B cell (primary cell): ENCODE measurements at regions not wholly inside any gene's neighbourhood (a gene's known extent, or its start where the extent isn't known, plus 50 kb on each side); places are given as distances from the start of the nearest gene placed in this dataset.

Experiments used
- ATAC-seq: fragments of 200-7000 bp; cut with Tn5 transposase; one replicate; pipeline ENCODE4 v1.10.0; 2021; ENCODE audit warnings: low read depth, mild to moderate bottlenecking, moderate number of reproducible peaks, moderate library complexity
- CTCF ChIA-PET: fragments of 350-600 bp; sonication (Branson Sonifier 250); formaldehyde crosslinking; loops from one replicate; lab custom pipeline; 2021; ENCODE audit warnings: antibody characterized with exemption, inconsistent platforms; lab: Charles Lee
- POLR2A ChIA-PET: fragments of 350-600 bp; sonication (Branson Sonifier 250); formaldehyde crosslinking; loops from one replicate; lab custom pipeline; 2021; ENCODE audit warnings: antibody characterized with exemption; lab: Charles Lee
- DNase-seq: peaks from one replicate; pipeline ENCODE4 v3.0.0; 2013
- H2AFZ ChIP-seq: 2 replicates; pipeline ENCODE4 v1.6.1; 2012; ENCODE audit warnings: mild to moderate bottlenecking, low read depth, low read length; ENCODE audit not compliant: insufficient read depth, poor library complexity, severe bottlenecking
- H3K27ac ChIP-seq, 2 donors: 1 replicate in 1 of 2; 2 replicates in 1 of 2; pipeline ENCODE4 v1.5.1; 2012 to 2013; ENCODE audit warnings: low read length in 2 of 2, mild to moderate bottlenecking in 2 of 2, moderate library complexity in 1 of 2
- H3K27me3 ChIP-seq, 4 experiments: fragments of 200-600 bp in 1 of 4; sonication (generic) in 1 of 4; replicated peaks in 1 of 4; 1 replicate in 2 of 4; 2 replicates in 2 of 4; pipeline versions ENCODE4 v1.6.1 to v1.7.0; 2013 to 2016; ENCODE audit warnings: low read length in 3 of 4, mild to moderate bottlenecking in 2 of 4, mixed read lengths in 1 of 4, moderate library complexity in 1 of 4; ENCODE audit not compliant: insufficient read depth in 4 of 4, control insufficient read depth in 3 of 4; ENCODE audit errors: control extremely low read depth in 1 of 4
- H3K36me3 ChIP-seq, 2 experiments: replicated peaks in 1 of 2; 1 replicate in 1 of 2; 2 replicates in 1 of 2; pipeline versions ENCODE4 v1.6.1 to v1.7.1; 2013; ENCODE audit warnings: low read length in 1 of 2; ENCODE audit not compliant: insufficient read depth in 2 of 2, control insufficient read depth in 1 of 2; ENCODE audit errors: control extremely low read depth in 1 of 2, extremely low read depth in 1 of 2
- H3K4me1 ChIP-seq, 2 donors: fragments of 200-600 bp in 1 of 2; sonication (generic) in 1 of 2; 1 replicate in 1 of 2; 2 replicates in 1 of 2; pipeline versions ENCODE4 v1.5.1 to v1.6.1; 2013 to 2017; ENCODE audit warnings: low read length in 2 of 2; ENCODE audit not compliant: control insufficient read depth in 2 of 2, insufficient read depth in 2 of 2
- H3K4me2 ChIP-seq: replicated peaks from 2 replicates; pipeline ENCODE3; 2012; ENCODE audit warnings: mild to moderate bottlenecking, low read depth, low read length; ENCODE audit not compliant: poor library complexity, severe bottlenecking
- H3K4me3 ChIP-seq, 5 experiments: fragments of 200-600 bp in 1 of 5; sonication (generic) in 1 of 5; 1 replicate in 3 of 5; 2 replicates in 2 of 5; pipeline versions ENCODE4 v1.5.1 to v1.7.0; 2011 to 2016; ENCODE audit warnings: low read length in 4 of 5, mild to moderate bottlenecking in 4 of 5, low read depth in 2 of 5, control low read depth in 1 of 5, moderate library complexity in 1 of 5; ENCODE audit not compliant: insufficient read depth in 1 of 5; ENCODE audit errors: control extremely low read depth in 1 of 5, extremely low read depth in 1 of 5
- H3K79me2 ChIP-seq: fragments of 200-600 bp; sonication (generic); one replicate; pipeline ENCODE4 v1.6.0; 2016; ENCODE audit warnings: low read length; ENCODE audit not compliant: control insufficient read depth, insufficient read depth
- H3K9ac ChIP-seq: fragments of 200-600 bp; sonication (generic); 2 replicates; pipeline ENCODE4 v1.6.1; 2017; ENCODE audit warnings: mild to moderate bottlenecking, low read length, moderate library complexity
- H3K9me3 ChIP-seq, 3 donors: one replicate each; pipeline versions ENCODE4 v1.6.1 to v1.7.1; 2013; ENCODE audit warnings: low read length in 2 of 3; ENCODE audit not compliant: control insufficient read depth in 2 of 3, insufficient read depth in 1 of 3; ENCODE audit errors: control extremely low read depth in 1 of 3
- H4K20me1 ChIP-seq: 2 replicates; pipeline ENCODE4 v1.6.0; 2012; ENCODE audit warnings: mild to moderate bottlenecking, low read length; ENCODE audit not compliant: insufficient read depth, control insufficient read depth, poor library complexity, severe bottlenecking
- H3K27ac Mint-ChIP-seq: one replicate; pipeline ENCODE4 v1.8.0; 2021; ENCODE audit warnings: mixed read lengths
- H3K27me3 Mint-ChIP-seq: one replicate; pipeline ENCODE4 v1.8.0; 2021; ENCODE audit warnings: mixed read lengths
- H3K4me1 Mint-ChIP-seq: one replicate; pipeline ENCODE4 v1.8.0; 2021; ENCODE audit warnings: mixed read lengths
- H3K4me3 Mint-ChIP-seq: one replicate; pipeline ENCODE4 v1.8.0; 2021; ENCODE audit warnings: mixed read lengths
- H3K9me3 Mint-ChIP-seq: one replicate; pipeline ENCODE4 v1.8.0; 2022; ENCODE audit warnings: mixed read lengths; ENCODE audit not compliant: insufficient read depth
- CTCF ChIP-seq: fragments of 200-600 bp; IDR thresholded peaks from one replicate; pipeline ENCODE4 v1.8.0; 2022; ENCODE audit warnings: antibody characterized with exemption, mild to moderate bottlenecking
- EZH2 ChIP-seq: IDR thresholded peaks from 2 replicates; pipeline ENCODE4 v1.6.1; 2012; ENCODE audit warnings: borderline replicate concordance, low read depth, mild to moderate bottlenecking, moderate library complexity, low read length; ENCODE audit not compliant: insufficient read depth, poor library complexity, severe bottlenecking
- WGBS: methylation state at CpG from one replicate; pipeline ENCODE4 v1.1.5; 2013; ENCODE audit warnings: missing lambda C conversion rate; ENCODE audit not compliant: insufficient coverage; 5-methylcytosine and 5-hydroxymethylcytosine counted together
- intact Hi-C: fragments of 100-400 bp; cut with micrococcal nuclease; formaldehyde crosslinking; loops from one replicate; pipeline ENCODE4 v1.10.0; 2022

- H3K27me3 ChIP-seq = peaks cover 0 to 53% (median 12%) of the 10 kb centered on the region in 4 experiments
- intact Hi-C loops = no loop called here
These were observed 99.9 kb upstream of the TENM3 start for GRCh38 chr4:182143086-182143821.

More at GRCh38 chr4:182143086-182143821, 99.9 kb upstream of the TENM3 start:
- DNase-seq (no peak), ATAC-seq (no peak)
- ChIA-PET POLR2A (no interaction called here), CTCF (no interaction called here)
- Mint-ChIP-seq H3K27ac (no peak overlapping the region), H3K4me3 (peak overlapping the region; percentile 64), H3K27me3 (peaks cover 62% of the 10 kb centered on the region), H3K9me3 (no peaks in the 10 kb centered on the region), H3K4me1 (peaks cover 17% of the 10 kb centered on the region)
- 10% methylated on average over 26 of the region's 36 CpGs for WGBS
- Histone ChIP-seq H3K4me1 (peaks cover 0 to 5% of the 10 kb centered on the region in 2 donors), H3K4me3 (no peak overlapping the region), H3K9me3 (peaks cover 0 to 24% (median 0%) of the 10 kb centered on the region in 3 donors), H3K79me2 (no peaks in the 10 kb centered on the region), H3K27ac (no peak overlapping the region), H3K9ac (no peak overlapping the region), H3K4me2 (peak overlapping the region; percentile 58), H4K20me1 (no peaks in the 10 kb centered on the region), H2AFZ (no peak overlapping the region), H3K36me3 (no peaks in the 10 kb centered on the region)
- TF ChIP-seq EZH2 (no peak), CTCF (no peak)
